ENCODE measurements at regions not wholly inside any gene's neighbourhood (a gene's known extent, or its start where the extent isn't known, plus 50 kb on each side); places are given as distances from the start of the nearest gene placed in this dataset.
A peak's percentile ranks its signal among the peaks of the same experiment; 100 is the strongest.

- DNase-seq (ENCODE audit: low read depth in 2 of 2): no peak
- Histone ChIP-seq H3K27ac (ENCODE audit: insufficient read depth, low read length) (no peak overlapping the region), H3K27me3 (ENCODE audit: control insufficient read depth, insufficient read depth, low read length) (no peaks in the 10 kb centered on the region), H3K4me3 (replicated peaks in 1 of 4; ENCODE audit: control extremely low read depth in 1 of 4, insufficient read depth in 1 of 4, low read depth in 3 of 4, low read length in 4 of 4) (no peak overlapping the region), H3K79me2 (ENCODE audit: control insufficient read depth, insufficient read depth, low read length) (no peaks in the 10 kb centered on the region), H3K9ac (ENCODE audit: insufficient read depth, low read length) (no peak overlapping the region), H3K9me3 (ENCODE audit: control insufficient read depth, insufficient read depth, low read depth, low read length) (no peaks in the 10 kb centered on the region), H3K4me2 (ENCODE audit: extremely low read depth, insufficient read depth, low read length) (no peak overlapping the region), H3K36me3 (ENCODE audit: control insufficient read depth, insufficient read depth, low read length) (no peaks in the 10 kb centered on the region), H4K20me1 (ENCODE audit: control insufficient read depth, extremely low read depth, insufficient read depth, low read length) (no peaks in the 10 kb centered on the region), H2AFZ (ENCODE audit: low read length) (no peak overlapping the region), H3K4me1 (ENCODE audit: control insufficient read depth, extremely low read depth, insufficient read depth, low read length) (no peaks in the 10 kb centered on the region)
- TF ChIP-seq EZH2 (IDR thresholded peaks at IDR 0.05; ENCODE audit: low read length, missing control alignments) (no peak), CTCF (conservative IDR thresholded peaks at IDR 0.05 in 1 of 2, IDR thresholded peaks at IDR 0.05 in 1 of 2; ENCODE audit: low read depth in 1 of 2, low read length in 2 of 2) (no peak)
Observed at GRCh38 chr1:55483523-55483922, 268.4 kb upstream of the USP24 start.

GRCh38 chr1:55481634-55482033 is 266.5 kb upstream of the USP24 start:
- H3K9me3 ChIP-seq (ENCODE audit: control insufficient read depth, insufficient read depth, low read depth, low read length): no peaks in the 10 kb centered on the region
- no peak overlapping the region for H3K9ac ChIP-seq (ENCODE audit: insufficient read depth, low read length)
- no peaks in the 10 kb centered on the region for H3K27me3 ChIP-seq (ENCODE audit: control insufficient read depth, insufficient read depth, low read length)
- no peak overlapping the region for H3K4me3 ChIP-seq (replicated peaks in 1 of 4; ENCODE audit: control extremely low read depth in 1 of 4, insufficient read depth in 1 of 4, low read depth in 3 of 4, low read length in 4 of 4)
- no peaks in the 10 kb centered on the region for H3K79me2 ChIP-seq (ENCODE audit: control insufficient read depth, insufficient read depth, low read length)
- peak in 1 of 2 donors; percentile 76 for DNase-seq (ENCODE audit: low read depth in 2 of 2)
- H3K27ac ChIP-seq (ENCODE audit: insufficient read depth, low read length): no peak overlapping the region
- H3K4me2 ChIP-seq (ENCODE audit: extremely low read depth, insufficient read depth, low read length): no peak overlapping the region
- no peaks in the 10 kb centered on the region for H4K20me1 ChIP-seq (ENCODE audit: control insufficient read depth, extremely low read depth, insufficient read depth, low read length)
- H2AFZ ChIP-seq (ENCODE audit: low read length): no peak overlapping the region
- TF ChIP-seq CTCF (conservative IDR thresholded peaks at IDR 0.05 in 1 of 2, IDR thresholded peaks at IDR 0.05 in 1 of 2; ENCODE audit: low read depth in 1 of 2, low read length in 2 of 2) (no peak), EZH2 (IDR thresholded peaks at IDR 0.05; ENCODE audit: low read length, missing control alignments) (no peak)
- H3K4me1 ChIP-seq (ENCODE audit: control insufficient read depth, extremely low read depth, insufficient read depth, low read length): no peaks in the 10 kb centered on the region
- H3K36me3 ChIP-seq (ENCODE audit: control insufficient read depth, insufficient read depth, low read length): no peaks in the 10 kb centered on the region

GRCh38 chr1:55480029-55480795 is 265.0 kb upstream of the USP24 start:
- Histone ChIP-seq H3K36me3 (ENCODE audit: control insufficient read depth, insufficient read depth, low read length) (no peaks in the 10 kb centered on the region), H3K79me2 (ENCODE audit: control insufficient read depth, insufficient read depth, low read length) (no peaks in the 10 kb centered on the region), H2AFZ (ENCODE audit: low read length) (no peak overlapping the region), H3K27ac (ENCODE audit: insufficient read depth, low read length) (no peak overlapping the region), H3K4me2 (ENCODE audit: extremely low read depth, insufficient read depth, low read length) (no peak overlapping the region), H3K9ac (ENCODE audit: insufficient read depth, low read length) (no peak overlapping the region), H4K20me1 (ENCODE audit: control insufficient read depth, extremely low read depth, insufficient read depth, low read length) (no peaks in the 10 kb centered on the region), H3K4me1 (ENCODE audit: control insufficient read depth, extremely low read depth, insufficient read depth, low read length) (no peaks in the 10 kb centered on the region), H3K9me3 (ENCODE audit: control insufficient read depth, insufficient read depth, low read depth, low read length) (no peaks in the 10 kb centered on the region), H3K4me3 (replicated peaks in 1 of 4; ENCODE audit: control extremely low read depth in 1 of 4, insufficient read depth in 1 of 4, low read depth in 3 of 4, low read length in 4 of 4) (no peak overlapping the region), H3K27me3 (ENCODE audit: control insufficient read depth, insufficient read depth, low read length) (no peaks in the 10 kb centered on the region)
- no peak for DNase-seq (ENCODE audit: low read depth in 2 of 2)
- TF ChIP-seq CTCF (conservative IDR thresholded peaks at IDR 0.05 in 1 of 2, IDR thresholded peaks at IDR 0.05 in 1 of 2; ENCODE audit: low read depth in 1 of 2, low read length in 2 of 2) (no peak), EZH2 (IDR thresholded peaks at IDR 0.05; ENCODE audit: low read length, missing control alignments) (no peak)
